SIG-M5 treated with dmso at 0.1 percent for 504 hours (cell line): ENCODE measurements at regions not wholly inside any gene's neighbourhood (a gene's known extent, or its start where the extent isn't known, plus 50 kb on each side); places are given as distances from the start of the nearest gene placed in this dataset.
A peak's percentile ranks its signal among the peaks of the same experiment; 100 is the strongest.
"Not testable (repeated sequence)": the region's sequence is repeated elsewhere in the genome, so short reads cannot be mapped to it uniquely, and the experiment has no call there.

Source experiments
- DNase-seq: peaks from one replicate; lab custom pipeline; 2025; ENCODE audit not compliant: unreplicated experiment; lab: John Stamatoyannopoulos, UW

DNA sequence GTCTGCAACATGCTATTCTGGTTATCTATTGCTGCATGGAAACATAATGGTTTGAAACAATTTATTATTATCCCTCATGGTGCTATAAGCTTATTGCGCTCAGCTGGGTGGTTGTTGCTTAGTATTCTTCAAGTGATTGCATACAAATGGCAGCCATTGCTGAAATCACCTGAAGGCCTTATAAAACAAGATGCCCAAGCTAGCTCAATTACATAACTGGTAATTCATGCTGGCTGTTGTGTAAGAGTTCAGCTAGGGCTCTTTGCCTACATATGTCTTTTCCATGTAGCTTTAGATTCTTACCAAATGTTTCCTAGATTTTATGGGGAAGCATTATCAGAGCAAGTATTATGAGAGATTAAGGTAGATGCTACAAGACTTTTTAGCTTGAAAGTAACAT is 644.0 kb upstream of the CBLB start:
- no peak for DNase-seq

DNA sequence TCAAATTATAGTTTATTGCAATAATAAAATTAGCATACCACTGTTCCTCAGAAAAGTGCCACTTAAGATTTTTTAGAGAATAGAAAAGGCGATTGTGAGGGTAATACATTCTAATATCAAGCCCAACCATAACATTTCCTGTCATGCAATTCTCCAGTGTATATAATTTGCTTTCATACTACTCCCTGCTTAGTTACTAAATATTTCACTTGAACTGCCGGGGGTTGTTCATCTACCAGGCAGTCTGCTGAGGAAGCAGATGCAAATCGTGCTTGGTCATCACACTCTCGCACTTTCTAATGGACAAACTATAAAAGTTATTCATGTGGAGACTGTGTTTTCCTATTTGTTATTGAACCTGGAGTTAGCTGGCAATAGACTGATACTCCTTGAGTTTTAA is 645.6 kb upstream of the CBLB start:
- no peak for DNase-seq

- no peak for DNase-seq
Measured at GRCh38 chr3:106518516-106518915, 649.7 kb upstream of the CBLB start.

GRCh38 chr3:106522397-106522796 is 653.6 kb upstream of the CBLB start:
- no peak for DNase-seq

GRCh38 chr3:106528932-106529331 is 660.1 kb upstream of the CBLB start:
- DNase-seq, result no peak

DNA sequence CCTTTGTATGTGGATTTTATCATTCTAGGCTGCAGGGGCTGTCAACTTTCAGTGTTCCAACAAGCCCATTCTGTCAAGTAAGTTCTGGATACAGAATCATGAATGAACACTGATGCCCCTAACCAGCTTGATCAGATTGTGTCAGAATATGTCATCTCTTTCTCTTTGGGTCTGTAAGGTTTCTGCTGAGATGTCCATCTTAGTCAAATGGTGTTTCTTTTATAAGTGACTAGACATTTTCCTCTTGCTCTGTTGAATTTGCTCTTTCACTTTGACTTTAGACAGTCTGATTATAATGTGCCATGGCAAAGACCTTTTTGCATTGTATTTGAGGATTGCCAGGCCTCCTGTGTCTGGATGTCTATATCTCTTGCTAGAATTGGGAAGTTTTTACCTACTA is 660.9 kb upstream of the CBLB start:
- DNase-seq, result no peak

DNA sequence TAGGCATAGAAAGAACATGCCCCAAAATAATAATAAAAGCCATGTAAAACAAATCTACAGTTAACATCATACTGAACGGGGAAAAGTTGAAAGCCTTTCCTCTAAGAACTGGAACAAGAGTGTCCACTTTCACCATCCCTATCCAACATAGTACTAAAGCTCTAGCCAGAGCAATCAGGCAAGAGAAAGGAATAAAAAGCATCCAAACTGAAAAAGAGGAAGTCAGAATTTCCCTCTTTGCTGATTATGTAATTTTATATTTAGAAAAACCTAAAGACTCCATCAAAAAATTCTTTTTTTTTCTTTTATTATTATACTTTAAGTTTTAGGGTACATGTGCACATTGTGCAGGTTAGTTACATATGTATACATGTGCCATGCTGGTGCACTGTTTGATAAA is 661.6 kb upstream of the CBLB start:
- DNase-seq, result peak; percentile 17

- not testable (repeated sequence) for DNase-seq
Measured at GRCh38 chr3:106531771-106532329, 663.0 kb upstream of the CBLB start.

- DNase-seq, result no peak
Measured at GRCh38 chr3:106533093-106533787, 664.4 kb upstream of the CBLB start.

DNA sequence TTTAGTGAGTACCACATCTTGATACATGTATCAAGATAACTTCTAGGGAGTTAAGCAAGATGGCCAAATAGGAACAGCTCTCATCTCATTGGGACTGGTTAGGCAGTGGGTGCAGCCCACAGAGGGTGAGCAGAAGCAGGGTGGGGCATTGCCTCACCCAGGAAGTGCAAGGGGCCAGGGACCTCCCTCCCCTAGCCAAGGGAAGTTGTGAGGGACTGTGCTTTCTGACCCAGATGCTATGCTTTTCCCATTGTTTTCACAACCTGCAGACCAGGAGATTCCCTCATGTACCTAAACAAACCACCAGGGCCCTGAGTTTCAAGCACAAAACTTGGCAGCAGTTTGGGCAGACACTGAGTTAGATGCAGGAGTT is 665.0 kb upstream of the CBLB start:
- DNase-seq, result no peak

DNA sequence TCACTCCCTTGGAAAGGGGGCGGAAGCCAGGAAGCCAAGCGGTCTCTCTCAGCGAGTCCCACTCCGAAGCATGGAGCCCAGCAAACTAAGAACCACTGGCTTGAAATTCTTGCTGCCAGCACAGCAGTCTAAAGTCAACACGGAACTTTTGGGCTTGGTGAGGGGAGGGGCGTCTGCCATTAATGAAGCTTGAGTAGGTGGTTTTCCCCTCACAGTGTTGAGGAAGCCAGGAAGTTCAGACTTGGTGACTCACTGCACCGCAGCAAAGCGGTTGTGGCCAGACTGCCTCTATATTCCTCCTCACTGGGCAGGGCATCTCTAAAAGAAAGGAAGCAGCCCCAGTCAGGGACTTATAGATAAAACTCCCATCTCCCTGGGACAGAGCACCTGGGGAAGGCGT is 665.4 kb upstream of the CBLB start:
- DNase-seq, result no peak

DNA sequence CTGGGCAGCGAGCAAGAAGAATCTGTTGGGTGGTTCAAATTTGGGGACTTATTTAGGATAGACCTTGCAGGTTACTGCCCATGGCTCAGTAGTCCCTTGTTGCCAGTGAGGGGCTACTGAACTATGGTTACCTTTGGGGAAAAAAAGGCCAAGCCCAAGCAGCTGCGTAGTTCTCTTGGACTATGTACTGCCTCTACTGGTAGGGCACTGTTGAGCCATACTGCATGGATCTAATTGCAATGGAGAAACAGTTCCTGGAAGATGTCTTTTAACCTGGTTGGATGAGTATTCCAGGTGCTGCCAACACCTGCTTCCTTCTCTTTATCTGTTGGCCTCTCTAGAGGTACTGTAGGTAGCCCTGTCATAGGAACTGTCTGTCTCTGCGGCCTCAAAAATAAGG is 671.9 kb upstream of the CBLB start:
- DNase-seq, result no peak

DNA sequence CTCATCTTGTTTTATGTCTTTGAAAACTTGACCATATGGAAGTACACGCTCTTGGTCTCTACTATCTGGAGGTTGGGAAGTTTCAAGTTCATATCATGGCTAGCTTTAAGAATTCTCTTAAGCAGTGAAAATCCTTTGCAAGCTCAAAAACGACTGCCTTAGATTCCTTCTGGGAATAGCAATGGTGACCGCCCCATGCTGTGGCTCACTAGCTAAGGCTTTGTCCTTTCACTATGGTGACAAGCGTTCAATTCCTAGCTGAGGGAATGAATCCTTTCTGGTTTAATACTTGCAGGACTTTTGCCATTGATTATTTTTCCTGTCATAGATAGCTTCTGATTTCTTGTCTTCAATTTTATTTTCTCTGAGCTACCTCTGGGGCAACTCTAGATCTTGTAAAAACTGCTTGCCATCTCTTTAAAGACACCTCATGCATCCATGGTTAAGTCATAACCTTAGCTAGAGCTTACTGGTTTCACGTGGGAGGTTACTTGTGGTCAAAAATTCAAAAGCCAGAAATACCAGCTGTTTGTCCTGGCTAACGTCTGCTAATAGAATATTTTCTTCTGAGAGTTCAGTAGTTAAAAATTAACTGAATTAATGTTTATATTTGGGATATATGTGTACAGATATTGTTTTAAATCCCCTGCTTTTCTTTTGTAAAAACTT is 673.4 kb upstream of the CBLB start:
- no peak for DNase-seq

DNA sequence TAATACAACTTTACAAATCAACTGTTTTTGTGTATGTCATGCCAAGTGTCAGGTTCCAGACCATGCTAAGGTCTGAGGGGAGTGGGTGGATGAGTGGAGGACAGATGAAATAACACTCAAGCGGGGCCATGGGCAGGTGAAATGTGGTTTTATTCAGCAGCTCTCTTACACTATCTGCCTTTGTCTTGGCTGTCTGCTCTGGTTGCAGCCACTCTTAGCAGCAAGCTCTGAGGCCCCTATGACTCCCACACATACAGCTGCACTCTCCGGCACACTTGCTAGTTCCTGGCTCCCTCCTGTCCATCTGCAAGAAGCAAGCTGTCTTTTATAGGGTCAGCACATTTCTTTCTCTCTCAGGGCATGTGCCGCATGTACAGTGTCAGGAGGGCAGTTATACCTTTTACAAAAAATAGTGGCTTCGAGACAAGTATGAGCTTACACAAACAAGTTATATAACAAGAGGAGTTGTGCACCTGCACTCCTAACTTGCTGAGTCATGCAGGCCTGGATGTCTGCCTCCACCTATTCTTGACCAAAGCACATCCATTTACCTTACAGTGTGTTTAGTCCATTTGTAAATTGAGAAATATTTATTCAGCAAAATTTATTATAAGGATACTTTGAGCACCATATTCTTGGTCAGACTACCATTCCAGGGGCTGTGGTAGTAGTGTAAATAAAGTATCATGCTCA is 683.7 kb upstream of the CBLB start:
- no peak for DNase-seq

DNA sequence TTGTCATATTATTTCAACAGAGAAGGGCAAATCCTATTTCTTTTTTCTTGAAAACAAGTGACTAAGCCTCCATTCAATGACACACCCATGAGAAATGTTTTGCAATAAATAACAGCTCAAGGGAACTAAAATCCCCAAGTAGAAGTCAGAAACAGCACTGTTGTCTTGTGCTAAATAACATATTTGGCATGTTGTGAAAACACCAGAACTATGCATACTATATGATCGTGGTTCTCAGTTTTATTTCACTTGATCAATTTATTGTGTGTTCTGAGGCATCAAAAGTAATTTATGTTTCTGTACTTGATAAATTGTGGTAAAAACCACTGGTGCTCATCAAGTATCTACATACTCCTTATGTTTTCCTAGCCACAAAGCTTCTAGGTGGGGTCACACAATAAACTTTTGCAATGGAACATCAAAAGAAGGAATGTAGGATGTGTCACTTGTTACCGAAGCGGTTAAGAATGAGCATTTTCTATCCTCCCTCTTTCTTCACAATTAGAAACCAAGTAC is 691.7 kb upstream of the CBLB start:
- DNase-seq, result peak; percentile 38

DNA sequence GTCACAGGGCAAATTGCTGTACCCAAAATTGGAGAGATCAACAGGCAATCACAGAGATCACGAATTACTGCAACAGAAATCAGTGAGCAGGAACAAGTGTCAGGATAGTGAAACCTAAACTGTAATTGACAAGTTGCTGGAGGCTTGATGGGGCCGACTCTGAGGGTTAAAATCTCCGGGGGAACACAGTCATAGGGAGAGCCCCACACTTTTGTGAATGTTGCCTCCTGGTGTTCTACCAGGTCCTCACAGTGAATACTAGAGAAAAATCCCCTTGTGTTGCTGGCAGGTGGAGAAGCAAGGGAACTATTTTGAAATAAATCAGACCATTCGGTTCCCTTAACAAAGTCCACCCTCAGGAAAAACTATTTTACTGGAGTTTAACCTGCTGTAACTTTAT is 697.5 kb upstream of the CBLB start:
- no peak for DNase-seq

- DNase-seq, result no peak
Measured at GRCh38 chr3:106570426-106570825, 701.6 kb upstream of the CBLB start.

GRCh38 chr3:106573605-106574004 is 704.8 kb upstream of the CBLB start:
- DNase-seq, result no peak

GRCh38 chr3:106575029-106575428 is 706.2 kb upstream of the CBLB start:
- DNase-seq, result no peak

- no peak for DNase-seq
Measured at GRCh38 chr3:106577241-106577640, 708.4 kb upstream of the CBLB start.

DNA sequence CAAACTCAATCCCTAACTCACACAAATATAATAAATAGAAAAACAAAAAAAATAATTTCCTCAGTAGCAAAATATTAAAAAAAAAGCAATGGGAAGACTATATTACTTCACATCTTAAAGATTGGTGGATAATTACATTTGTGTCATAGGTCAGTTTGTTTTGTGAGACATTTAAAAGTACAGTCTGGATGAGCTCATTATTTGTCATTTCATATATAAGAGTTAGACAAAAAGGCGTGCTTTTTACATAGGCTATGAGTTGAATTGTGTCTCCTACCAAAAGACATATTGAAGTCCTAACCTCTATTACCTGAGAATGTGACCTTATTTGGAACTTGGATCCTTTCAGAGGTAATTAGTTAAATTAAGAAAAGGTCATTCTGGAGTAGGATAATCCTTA is 710.1 kb upstream of the CBLB start:
- DNase-seq, result no peak

DNA sequence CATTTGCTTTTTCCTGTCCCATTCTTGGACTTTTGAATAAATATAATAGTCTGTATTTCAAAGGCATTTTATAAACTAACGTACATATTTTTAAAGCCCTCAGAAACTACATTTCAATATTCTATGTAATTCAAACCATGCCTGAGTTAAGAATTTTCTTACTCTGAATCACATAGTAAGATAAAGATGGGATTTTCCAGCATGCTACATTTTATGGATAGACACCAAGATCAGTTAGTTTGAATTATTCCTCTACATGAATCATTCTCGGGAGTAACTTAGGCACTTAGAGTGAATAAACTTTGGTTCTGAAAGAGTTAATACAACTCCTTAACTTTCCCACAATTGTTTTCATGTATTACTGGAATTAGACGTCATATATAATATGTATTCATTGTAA is 713.3 kb upstream of the CBLB start:
- no peak for DNase-seq
